Suprapubic skin (tissue), 4 donors: ENCODE measurements at regions not wholly inside any gene's neighbourhood (a gene's known extent, or its start where the extent isn't known, plus 50 kb on each side); places are given as distances from the start of the nearest gene placed in this dataset.

Experiments
- DNase-seq, 2 donors: peaks; one replicate each; pipeline ENCODE4 v3.0.0-alpha.2; 2019; ENCODE audit warnings: low spot score in 2 of 2
- H3K27ac ChIP-seq: fragments of 200-600 bp; sonication (generic); one replicate; pipeline ENCODE4 v1.5.1; 2019
- H3K27me3 ChIP-seq: fragments of 200-600 bp; sonication (generic); one replicate; pipeline ENCODE4 v1.5.1; 2019
- H3K36me3 ChIP-seq: fragments of 200-600 bp; sonication (generic); one replicate; pipeline ENCODE4 v1.5.1; 2019
- H3K4me1 ChIP-seq: fragments of 200-600 bp; sonication (generic); one replicate; pipeline ENCODE4 v1.5.1; 2019
- H3K4me3 ChIP-seq: fragments of 200-600 bp; sonication (generic); one replicate; pipeline ENCODE4 v1.5.1; 2019; ENCODE audit warnings: mild to moderate bottlenecking
- H3K9me3 ChIP-seq: fragments of 200-600 bp; sonication (generic); one replicate; pipeline ENCODE4 v1.5.1; 2019
- EP300 ChIP-seq: sonication (generic); formaldehyde crosslinking; IDR thresholded peaks from one replicate; pipeline ENCODE4 v1.6.1; 2017; ENCODE audit warnings: antibody characterized with exemption
- POLR2A ChIP-seq, 2 donors: fragments of 450-650 bp; IDR thresholded peaks; one replicate each; pipeline ENCODE4 v1.6.1; 2017; ENCODE audit warnings: antibody characterized with exemption in 2 of 2, mild to moderate bottlenecking in 2 of 2, moderate library complexity in 2 of 2
- POLR2AphosphoS5 ChIP-seq, 3 donors: sonication (generic); formaldehyde crosslinking; IDR thresholded peaks; one replicate each; pipeline ENCODE4 v1.6.1; 2017; ENCODE audit warnings: antibody characterized with exemption in 3 of 3
- WGBS: methylation state at CpG from one replicate; pipeline ENCODE4 v1.1.5; 2018; 5-methylcytosine and 5-hydroxymethylcytosine counted together
- TF ChIP-seq, protein P1 (sequence below), 2 donors: fragments of 200-600 bp in 1 of 2; fragments of 450-650 bp in 1 of 2; sonication (generic) in 1 of 2; IDR thresholded peaks; one replicate each; pipeline ENCODE4 v1.5.1; 2016 to 2019; ENCODE audit warnings: antibody characterized with exemption in 2 of 2, mild to moderate bottlenecking in 1 of 2, moderate library complexity in 1 of 2

DNA sequence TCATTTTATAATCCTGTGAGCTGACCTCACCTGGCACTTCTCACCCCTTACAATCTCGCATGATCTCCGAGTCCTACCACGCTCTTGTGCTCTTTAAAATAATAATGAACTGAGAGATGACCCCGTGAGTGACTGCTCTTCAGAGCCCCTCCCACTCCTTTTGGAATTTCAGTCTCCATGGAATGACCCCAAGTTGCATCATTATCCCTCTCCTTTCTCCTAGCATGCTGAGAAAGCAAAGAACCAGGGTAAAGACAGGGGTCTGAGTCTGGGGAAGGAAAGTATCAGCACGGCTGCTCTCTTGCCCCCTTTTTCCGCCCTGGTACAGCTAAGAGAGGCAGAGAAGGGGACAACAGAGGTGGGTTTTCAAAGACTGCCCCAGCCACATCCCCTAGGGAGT, 178.3 kb upstream of the PLEKHA5 start:
- WGBS, result 72% methylated on average over 6 of the region's 6 CpGs
- H3K9me3 ChIP-seq, result no peaks in the 10 kb centered on the region
- TF ChIP-seq EP300, result no peak
- no peak for TF ChIP-seq POLR2AphosphoS5 (IDR thresholded peaks at IDR 0.05)
- no peak for TF ChIP-seq POLR2A (IDR thresholded peaks at IDR 0.05)
- TF ChIP-seq, protein P1, sequence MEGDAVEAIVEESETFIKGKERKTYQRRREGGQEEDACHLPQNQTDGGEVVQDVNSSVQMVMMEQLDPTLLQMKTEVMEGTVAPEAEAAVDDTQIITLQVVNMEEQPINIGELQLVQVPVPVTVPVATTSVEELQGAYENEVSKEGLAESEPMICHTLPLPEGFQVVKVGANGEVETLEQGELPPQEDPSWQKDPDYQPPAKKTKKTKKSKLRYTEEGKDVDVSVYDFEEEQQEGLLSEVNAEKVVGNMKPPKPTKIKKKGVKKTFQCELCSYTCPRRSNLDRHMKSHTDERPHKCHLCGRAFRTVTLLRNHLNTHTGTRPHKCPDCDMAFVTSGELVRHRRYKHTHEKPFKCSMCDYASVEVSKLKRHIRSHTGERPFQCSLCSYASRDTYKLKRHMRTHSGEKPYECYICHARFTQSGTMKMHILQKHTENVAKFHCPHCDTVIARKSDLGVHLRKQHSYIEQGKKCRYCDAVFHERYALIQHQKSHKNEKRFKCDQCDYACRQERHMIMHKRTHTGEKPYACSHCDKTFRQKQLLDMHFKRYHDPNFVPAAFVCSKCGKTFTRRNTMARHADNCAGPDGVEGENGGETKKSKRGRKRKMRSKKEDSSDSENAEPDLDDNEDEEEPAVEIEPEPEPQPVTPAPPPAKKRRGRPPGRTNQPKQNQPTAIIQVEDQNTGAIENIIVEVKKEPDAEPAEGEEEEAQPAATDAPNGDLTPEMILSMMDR (IDR thresholded peaks at IDR 0.05), result no peak

DNA sequence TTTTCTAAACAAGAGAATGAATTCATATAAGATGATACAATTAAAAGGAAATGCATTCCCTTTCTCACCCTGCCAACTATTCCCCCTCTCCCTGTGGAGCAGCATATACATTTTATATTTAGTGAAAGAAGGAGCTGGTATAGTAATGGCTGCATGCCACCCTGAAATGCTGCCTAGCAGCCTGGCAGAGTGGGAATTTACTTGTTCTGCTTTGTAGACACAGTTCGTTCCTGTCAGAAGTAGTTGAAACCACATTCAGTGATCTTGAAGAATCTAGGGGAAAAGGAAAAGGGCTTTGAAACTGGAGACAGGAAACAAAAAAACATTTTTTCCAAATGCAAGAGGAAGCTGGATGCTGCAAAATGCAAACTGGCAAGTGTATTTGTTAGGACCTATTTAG, 176.0 kb upstream of the PLEKHA5 start:
- TF ChIP-seq, protein P1 (IDR thresholded peaks at IDR 0.05), result no peak
- no peak for TF ChIP-seq POLR2AphosphoS5 (IDR thresholded peaks at IDR 0.05)
- TF ChIP-seq POLR2A (IDR thresholded peaks at IDR 0.05), result no peak
- no peak for TF ChIP-seq EP300
- no peaks in the 10 kb centered on the region for H3K27me3 ChIP-seq
- no peaks in the 10 kb centered on the region for H3K36me3 ChIP-seq
- H3K4me3 ChIP-seq, result no peak overlapping the region
- H3K27ac ChIP-seq, result no peak overlapping the region
- 30% methylated on average over 1 of the region's 1 CpG for WGBS
- no peaks in the 10 kb centered on the region for H3K9me3 ChIP-seq
- no peak for DNase-seq
- H3K4me1 ChIP-seq, result no peaks in the 10 kb centered on the region

More for the DNA sequence above, 178.3 kb upstream of the PLEKHA5 start:
- DNase-seq, result no peak
- no peak overlapping the region for H3K27ac ChIP-seq
- no peak overlapping the region for H3K4me3 ChIP-seq
- no peaks in the 10 kb centered on the region for H3K36me3 ChIP-seq
- H3K4me1 ChIP-seq, result no peaks in the 10 kb centered on the region
- no peaks in the 10 kb centered on the region for H3K27me3 ChIP-seq

DNA sequence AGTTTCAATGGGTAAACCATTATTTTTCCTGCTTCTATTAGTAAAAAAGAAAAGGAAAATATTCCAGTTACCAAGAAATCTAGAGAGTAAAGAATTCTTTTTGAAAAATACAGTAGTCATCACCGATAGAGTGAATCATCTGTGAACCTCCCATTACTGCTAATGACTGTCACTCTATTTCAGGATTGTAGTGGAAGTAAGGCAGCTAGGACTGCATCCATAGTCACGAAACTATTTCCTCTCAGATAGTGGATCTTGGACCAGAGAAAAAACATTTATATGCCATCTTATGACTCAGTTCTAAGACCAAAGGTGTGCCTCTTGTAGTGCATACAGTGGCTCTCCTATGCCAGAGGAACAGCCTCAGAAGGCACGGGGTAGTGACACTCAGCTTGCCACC, 173.9 kb upstream of the PLEKHA5 start:
- DNase-seq, result no peak
- H3K4me1 ChIP-seq, result no peaks in the 10 kb centered on the region
- TF ChIP-seq POLR2A (IDR thresholded peaks at IDR 0.05) (no peak), EP300 (no peak), POLR2AphosphoS5 (IDR thresholded peaks at IDR 0.05) (no peak)
- TF ChIP-seq, protein P1 (IDR thresholded peaks at IDR 0.05), result no peak
- no peak overlapping the region for H3K27ac ChIP-seq
- H3K4me3 ChIP-seq, result no peak overlapping the region
- no peaks in the 10 kb centered on the region for H3K27me3 ChIP-seq
- no peaks in the 10 kb centered on the region for H3K36me3 ChIP-seq
- H3K9me3 ChIP-seq, result no peaks in the 10 kb centered on the region
- 77% methylated on average over 3 of the region's 3 CpGs for WGBS

DNA sequence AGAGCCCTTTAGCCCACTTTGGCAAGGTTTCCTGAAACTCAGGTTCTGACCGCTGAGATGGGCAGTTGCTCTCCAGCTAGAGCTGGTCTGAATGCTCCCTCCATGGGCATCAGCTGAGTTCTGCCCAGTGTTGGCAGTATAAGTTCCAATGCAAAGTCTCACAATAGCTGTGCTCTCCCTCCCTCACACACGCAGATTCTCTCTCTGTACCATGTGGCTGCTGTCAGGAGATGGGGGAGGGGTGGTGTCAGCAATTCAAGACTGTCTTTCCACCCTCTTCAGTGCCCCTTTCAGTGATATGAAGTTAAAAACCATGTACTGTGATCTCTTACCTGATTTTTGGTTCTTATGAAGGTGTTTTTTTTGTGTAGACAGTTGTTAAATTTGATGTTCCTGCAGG, 164.3 kb upstream of the PLEKHA5 start:
- Histone ChIP-seq H3K27ac (no peak overlapping the region), H3K4me3 (no peak overlapping the region), H3K36me3 (no peaks in the 10 kb centered on the region), H3K4me1 (no peaks in the 10 kb centered on the region), H3K9me3 (no peaks in the 10 kb centered on the region), H3K27me3 (no peaks in the 10 kb centered on the region)
- 73% methylated on average over 2 of the region's 2 CpGs for WGBS
- no peak for DNase-seq
- TF ChIP-seq EP300, result no peak
- no peak for TF ChIP-seq POLR2AphosphoS5 (IDR thresholded peaks at IDR 0.05)
- TF ChIP-seq, protein P1 (IDR thresholded peaks at IDR 0.05), result no peak
- no peak for TF ChIP-seq POLR2A (IDR thresholded peaks at IDR 0.05)

DNA sequence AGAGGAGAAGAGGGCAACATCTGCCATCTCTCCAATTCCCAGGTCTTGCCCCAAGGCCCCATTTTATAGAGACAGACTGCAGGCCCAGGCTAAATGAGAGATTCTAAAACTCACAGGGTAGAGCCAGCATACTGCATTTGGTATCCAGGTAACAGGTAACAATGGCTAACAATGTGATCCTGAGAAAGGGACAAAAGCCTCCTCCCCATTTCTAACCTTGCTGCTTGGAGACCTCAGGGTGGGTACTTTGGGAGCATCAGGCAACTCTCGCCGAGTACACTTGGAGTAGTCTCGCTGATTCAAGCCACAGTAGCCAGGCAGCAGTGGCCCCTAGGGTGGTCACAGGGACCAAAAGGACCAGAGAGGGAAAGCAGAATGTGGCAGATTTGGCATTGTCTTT, 162.6 kb upstream of the PLEKHA5 start:
- Histone ChIP-seq H3K27me3 (no peaks in the 10 kb centered on the region), H3K4me1 (no peaks in the 10 kb centered on the region), H3K27ac (no peak overlapping the region), H3K36me3 (no peaks in the 10 kb centered on the region), H3K4me3 (no peak overlapping the region), H3K9me3 (no peaks in the 10 kb centered on the region)
- 92% methylated on average over 3 of the region's 3 CpGs for WGBS
- no peak for DNase-seq
- TF ChIP-seq EP300, result no peak
- TF ChIP-seq, protein P1 (IDR thresholded peaks at IDR 0.05), result no peak
